Neural cell (in vitro differentiated cells): ENCODE measurements at regions not wholly inside any gene's neighbourhood (a gene's known extent, or its start where the extent isn't known, plus 50 kb on each side); places are given as distances from the start of the nearest gene placed in this dataset.
A peak's percentile ranks its signal among the peaks of the same experiment; 100 is the strongest.

Experiments
- H2AFZ ChIP-seq: fragments of 200-600, 300-800 bp; sonication (generic), shearing (Covaris generic); 2 replicates; pipeline ENCODE4 v1.6.0; 2014; ENCODE audit warnings: low read depth, mild to moderate bottlenecking, antibody characterized with exemption, low read length, moderate library complexity
- H3F3A ChIP-seq: fragments of 200-600 bp; shearing (Covaris generic); 2 replicates; pipeline ENCODE4 v1.6.1; 2016; ENCODE audit warnings: mild to moderate bottlenecking, moderate library complexity, mixed read lengths, antibody characterized with exemption, low read length; ENCODE audit not compliant: insufficient read depth, poor library complexity, severe bottlenecking
- H3K27ac ChIP-seq: fragments of 200-600, 300-800 bp; sonication (generic), shearing (Covaris generic); 2 replicates; pipeline ENCODE4 v1.5.1; 2014; ENCODE audit warnings: mild to moderate bottlenecking, low read length, moderate library complexity
- H3K27me3 ChIP-seq: fragments of 300-800, 200-600 bp; sonication (generic), shearing (Covaris generic); 2 replicates; pipeline ENCODE4 v1.6.0; 2014; ENCODE audit warnings: mild to moderate bottlenecking, low read depth, low read length, moderate library complexity; ENCODE audit not compliant: insufficient read depth
- H3K36me3 ChIP-seq: fragments of 300-800, 200-600 bp; sonication (generic), shearing (Covaris generic); 2 replicates; pipeline ENCODE4 v1.5.1; 2014; ENCODE audit warnings: mild to moderate bottlenecking, antibody characterized with exemption, low read length, moderate library complexity; ENCODE audit not compliant: insufficient read depth
- H3K4me2 ChIP-seq: fragments of 300-800, 200-600 bp; sonication (generic), shearing (Covaris generic); 2 replicates; pipeline ENCODE4 v1.6.0; 2014; ENCODE audit warnings: mild to moderate bottlenecking, low read length
- H3K4me3 ChIP-seq: fragments of 300-800, 200-600 bp; sonication (generic), shearing (Covaris generic); 2 replicates; pipeline ENCODE4 v1.5.1; 2014; ENCODE audit warnings: mild to moderate bottlenecking, low read length, moderate library complexity
- H3K79me2 ChIP-seq: fragments of 200-600 bp; shearing (Covaris generic); replicated peaks from 2 replicates; pipeline ENCODE4 v1.6.0; 2014; ENCODE audit warnings: mild to moderate bottlenecking, low read length, moderate library complexity; ENCODE audit not compliant: insufficient read depth
- H3K9ac ChIP-seq: fragments of 300-800, 200-600 bp; sonication (generic), shearing (Covaris generic); 2 replicates; pipeline ENCODE4 v1.6.1; 2016; ENCODE audit warnings: mild to moderate bottlenecking, low read length, mixed read lengths
- H3K9me2 ChIP-seq: fragments of 200-600 bp; shearing (Covaris generic); 2 replicates; pipeline ENCODE4 v1.6.1; 2016; ENCODE audit warnings: mild to moderate bottlenecking, low read length, mixed read lengths; ENCODE audit not compliant: insufficient read depth
- H3K9me3 ChIP-seq: fragments of 200-600, 300-800 bp; sonication (generic), shearing (Covaris generic); 2 replicates; pipeline ENCODE4 v1.6.1; 2016; ENCODE audit warnings: mild to moderate bottlenecking, mixed run types, low read length, moderate library complexity, mixed read lengths
- H4K20me1 ChIP-seq: fragments of 200-600 bp; shearing (Covaris generic); 2 replicates; pipeline ENCODE4 v1.6.1; 2016; ENCODE audit warnings: mild to moderate bottlenecking, mixed run types; ENCODE audit not compliant: insufficient read depth
- EP300 ChIP-seq: fragments of 450-650 bp; conservative IDR thresholded peaks from 2 replicates; pipeline ENCODE4 v1.6.1; 2014; ENCODE audit warnings: antibody characterized with exemption, mild to moderate bottlenecking, moderate library complexity; ENCODE audit not compliant: poor library complexity, severe bottlenecking
- EZH2 ChIP-seq: fragments of 200-600, 300-800 bp; shearing (Covaris generic), sonication (generic); IDR thresholded peaks from 2 replicates; pipeline ENCODE4 v1.6.1; 2014; ENCODE audit warnings: antibody characterized with exemption, low read length, borderline replicate concordance, mild to moderate bottlenecking; ENCODE audit not compliant: insufficient read depth, poor library complexity, severe bottlenecking
- MXI1 ChIP-seq: fragments of 450-650 bp; conservative IDR thresholded peaks from 2 replicates; pipeline ENCODE4 v1.6.1; 2014; ENCODE audit warnings: antibody characterized with exemption, mild to moderate bottlenecking; ENCODE audit not compliant: poor library complexity, severe bottlenecking
- POLR2AphosphoS5 ChIP-seq: IDR thresholded peaks from 2 replicates; pipeline ENCODE4 v1.6.1; 2012
- RAD21 ChIP-seq: fragments of 450-650 bp; conservative IDR thresholded peaks from 2 replicates; pipeline ENCODE4 v1.6.1; 2014; ENCODE audit warnings: antibody characterized with exemption, mild to moderate bottlenecking, moderate library complexity
- SMC3 ChIP-seq: fragments of 450-650 bp; conservative IDR thresholded peaks from 2 replicates; pipeline ENCODE4 v1.6.1; 2014; ENCODE audit warnings: antibody characterized with exemption, mild to moderate bottlenecking, moderate library complexity; ENCODE audit not compliant: poor library complexity
- TAF1 ChIP-seq: IDR thresholded peaks from 2 replicates; pipeline ENCODE4 v1.6.1; 2012; ENCODE audit warnings: low read depth
- TF ChIP-seq, protein P1 (sequence below): fragments of 450-650 bp; IDR thresholded peaks from 2 replicates; pipeline ENCODE4 v1.5.1; 2014; ENCODE audit warnings: antibody characterized with exemption, mild to moderate bottlenecking, moderate library complexity; ENCODE audit not compliant: poor library complexity, severe bottlenecking
- TF ChIP-seq, protein P2 (sequence below): IDR thresholded peaks from 2 replicates; pipeline ENCODE4 v1.6.1; 2012; ENCODE audit warnings: borderline replicate concordance

DNA sequence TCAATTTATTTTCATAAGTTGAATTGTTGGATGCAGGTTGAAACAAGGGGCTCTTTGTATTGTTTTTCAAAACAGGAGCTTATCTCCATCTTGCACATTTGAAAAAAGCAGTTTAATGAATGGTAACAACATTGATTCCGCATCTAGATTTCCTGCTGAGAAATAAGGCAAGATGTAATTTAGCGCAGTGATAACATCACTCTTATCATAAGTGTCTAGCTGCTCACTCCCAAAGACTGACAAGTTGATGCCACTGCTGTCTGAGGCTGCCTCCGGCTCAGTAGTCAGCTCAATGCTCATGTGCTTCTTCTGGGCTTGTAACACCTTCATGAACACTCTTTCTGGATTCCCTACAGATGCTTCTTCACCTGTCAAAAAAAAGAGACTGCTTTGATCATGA is 92.4 kb downstream of the KPNA2 start:
- no peaks in the 10 kb centered on the region for H3K9me3 ChIP-seq

GRCh38 chr17:68131456-68131855 is 95.9 kb downstream of the KPNA2 start:
- Histone ChIP-seq H3K27ac (no peak overlapping the region), H3K9me3 (no peaks in the 10 kb centered on the region)
- TF ChIP-seq, protein P1, sequence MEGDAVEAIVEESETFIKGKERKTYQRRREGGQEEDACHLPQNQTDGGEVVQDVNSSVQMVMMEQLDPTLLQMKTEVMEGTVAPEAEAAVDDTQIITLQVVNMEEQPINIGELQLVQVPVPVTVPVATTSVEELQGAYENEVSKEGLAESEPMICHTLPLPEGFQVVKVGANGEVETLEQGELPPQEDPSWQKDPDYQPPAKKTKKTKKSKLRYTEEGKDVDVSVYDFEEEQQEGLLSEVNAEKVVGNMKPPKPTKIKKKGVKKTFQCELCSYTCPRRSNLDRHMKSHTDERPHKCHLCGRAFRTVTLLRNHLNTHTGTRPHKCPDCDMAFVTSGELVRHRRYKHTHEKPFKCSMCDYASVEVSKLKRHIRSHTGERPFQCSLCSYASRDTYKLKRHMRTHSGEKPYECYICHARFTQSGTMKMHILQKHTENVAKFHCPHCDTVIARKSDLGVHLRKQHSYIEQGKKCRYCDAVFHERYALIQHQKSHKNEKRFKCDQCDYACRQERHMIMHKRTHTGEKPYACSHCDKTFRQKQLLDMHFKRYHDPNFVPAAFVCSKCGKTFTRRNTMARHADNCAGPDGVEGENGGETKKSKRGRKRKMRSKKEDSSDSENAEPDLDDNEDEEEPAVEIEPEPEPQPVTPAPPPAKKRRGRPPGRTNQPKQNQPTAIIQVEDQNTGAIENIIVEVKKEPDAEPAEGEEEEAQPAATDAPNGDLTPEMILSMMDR: no peak
- no peak for TF ChIP-seq POLR2AphosphoS5
- no peak for TF ChIP-seq EP300
- no peak for TF ChIP-seq RAD21

More for the DNA sequence above, 92.4 kb downstream of the KPNA2 start:
- H3F3A ChIP-seq: no peaks in the 10 kb centered on the region
- H3K4me2 ChIP-seq: peak overlapping the region; percentile 64
- H3K4me3 ChIP-seq: peak overlapping the region; percentile 46
- H3K27ac ChIP-seq: peak overlapping the region; percentile 32
- H4K20me1 ChIP-seq: no peaks in the 10 kb centered on the region
- H2AFZ ChIP-seq: no peak overlapping the region
- H3K9me2 ChIP-seq: no peaks in the 10 kb centered on the region
- H3K36me3 ChIP-seq: no peaks in the 10 kb centered on the region
- H3K79me2 ChIP-seq: no peaks in the 10 kb centered on the region
- no peak overlapping the region for H3K9ac ChIP-seq
- no peaks in the 10 kb centered on the region for H3K27me3 ChIP-seq
- TF ChIP-seq POLR2AphosphoS5 (peak; percentile 80), EZH2 (no peak), EP300 (peak; percentile 94)

GRCh38 chr17:68133346-68134045 is 98.0 kb downstream of the KPNA2 start:
- H3K4me2 ChIP-seq: no peak overlapping the region
- H3K9me2 ChIP-seq: no peaks in the 10 kb centered on the region
- H2AFZ ChIP-seq: no peak overlapping the region

More at GRCh38 chr17:68131456-68131855, 95.9 kb downstream of the KPNA2 start:
- Histone ChIP-seq H3K27me3 (no peaks in the 10 kb centered on the region), H3K36me3 (no peaks in the 10 kb centered on the region), H3K79me2 (no peaks in the 10 kb centered on the region), H3K9ac (no peak overlapping the region), H3K4me3 (no peak overlapping the region), H4K20me1 (no peaks in the 10 kb centered on the region), H3K4me2 (no peak overlapping the region), H2AFZ (no peak overlapping the region), H3F3A (no peaks in the 10 kb centered on the region), H3K9me2 (no peaks in the 10 kb centered on the region)

More at GRCh38 chr17:68133346-68134045, 98.0 kb downstream of the KPNA2 start:
- H3K9me3 ChIP-seq: no peaks in the 10 kb centered on the region
- H3K27ac ChIP-seq: no peak overlapping the region
- H3F3A ChIP-seq: no peaks in the 10 kb centered on the region
- no peaks in the 10 kb centered on the region for H3K27me3 ChIP-seq
- no peaks in the 10 kb centered on the region for H4K20me1 ChIP-seq
- no peaks in the 10 kb centered on the region for H3K79me2 ChIP-seq
- TF ChIP-seq, protein P2, sequence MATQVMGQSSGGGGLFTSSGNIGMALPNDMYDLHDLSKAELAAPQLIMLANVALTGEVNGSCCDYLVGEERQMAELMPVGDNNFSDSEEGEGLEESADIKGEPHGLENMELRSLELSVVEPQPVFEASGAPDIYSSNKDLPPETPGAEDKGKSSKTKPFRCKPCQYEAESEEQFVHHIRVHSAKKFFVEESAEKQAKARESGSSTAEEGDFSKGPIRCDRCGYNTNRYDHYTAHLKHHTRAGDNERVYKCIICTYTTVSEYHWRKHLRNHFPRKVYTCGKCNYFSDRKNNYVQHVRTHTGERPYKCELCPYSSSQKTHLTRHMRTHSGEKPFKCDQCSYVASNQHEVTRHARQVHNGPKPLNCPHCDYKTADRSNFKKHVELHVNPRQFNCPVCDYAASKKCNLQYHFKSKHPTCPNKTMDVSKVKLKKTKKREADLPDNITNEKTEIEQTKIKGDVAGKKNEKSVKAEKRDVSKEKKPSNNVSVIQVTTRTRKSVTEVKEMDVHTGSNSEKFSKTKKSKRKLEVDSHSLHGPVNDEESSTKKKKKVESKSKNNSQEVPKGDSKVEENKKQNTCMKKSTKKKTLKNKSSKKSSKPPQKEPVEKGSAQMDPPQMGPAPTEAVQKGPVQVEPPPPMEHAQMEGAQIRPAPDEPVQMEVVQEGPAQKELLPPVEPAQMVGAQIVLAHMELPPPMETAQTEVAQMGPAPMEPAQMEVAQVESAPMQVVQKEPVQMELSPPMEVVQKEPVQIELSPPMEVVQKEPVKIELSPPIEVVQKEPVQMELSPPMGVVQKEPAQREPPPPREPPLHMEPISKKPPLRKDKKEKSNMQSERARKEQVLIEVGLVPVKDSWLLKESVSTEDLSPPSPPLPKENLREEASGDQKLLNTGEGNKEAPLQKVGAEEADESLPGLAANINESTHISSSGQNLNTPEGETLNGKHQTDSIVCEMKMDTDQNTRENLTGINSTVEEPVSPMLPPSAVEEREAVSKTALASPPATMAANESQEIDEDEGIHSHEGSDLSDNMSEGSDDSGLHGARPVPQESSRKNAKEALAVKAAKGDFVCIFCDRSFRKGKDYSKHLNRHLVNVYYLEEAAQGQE: no peak
- TF ChIP-seq EP300 (no peak), EZH2 (no peak), RAD21 (no peak), POLR2AphosphoS5 (no peak), TAF1 (no peak), SMC3 (no peak), MXI1 (no peak)
- TF ChIP-seq, protein P1: no peak
- H3K4me3 ChIP-seq: no peak overlapping the region
- H3K9ac ChIP-seq: no peak overlapping the region
- H3K36me3 ChIP-seq: no peaks in the 10 kb centered on the region
